ENCODE measurements at regions not wholly inside any gene's neighbourhood (a gene's known extent, or its start where the extent isn't known, plus 50 kb on each side); places are given as distances from the start of the nearest gene placed in this dataset.

DNA sequence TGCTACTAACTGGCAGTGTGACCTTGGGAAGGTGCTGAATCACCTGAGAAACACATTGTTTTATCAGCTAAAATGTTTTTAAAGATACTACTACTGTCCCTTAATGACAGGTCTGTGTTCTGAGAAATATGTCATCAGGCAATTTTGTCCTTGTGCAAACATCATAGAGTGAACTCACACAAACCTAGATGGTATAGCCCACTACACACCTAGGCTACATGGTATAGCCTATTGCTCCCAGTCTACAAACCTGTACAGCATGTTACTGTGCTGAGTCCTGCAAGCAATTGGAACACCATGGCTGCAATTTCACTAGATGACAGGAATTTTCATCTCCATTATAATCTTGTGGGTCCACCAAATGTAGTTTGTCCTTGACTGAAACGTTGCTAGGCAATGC is 101.3 kb upstream of the GUCY1A1 start:
- TF ChIP-seq, protein P1, sequence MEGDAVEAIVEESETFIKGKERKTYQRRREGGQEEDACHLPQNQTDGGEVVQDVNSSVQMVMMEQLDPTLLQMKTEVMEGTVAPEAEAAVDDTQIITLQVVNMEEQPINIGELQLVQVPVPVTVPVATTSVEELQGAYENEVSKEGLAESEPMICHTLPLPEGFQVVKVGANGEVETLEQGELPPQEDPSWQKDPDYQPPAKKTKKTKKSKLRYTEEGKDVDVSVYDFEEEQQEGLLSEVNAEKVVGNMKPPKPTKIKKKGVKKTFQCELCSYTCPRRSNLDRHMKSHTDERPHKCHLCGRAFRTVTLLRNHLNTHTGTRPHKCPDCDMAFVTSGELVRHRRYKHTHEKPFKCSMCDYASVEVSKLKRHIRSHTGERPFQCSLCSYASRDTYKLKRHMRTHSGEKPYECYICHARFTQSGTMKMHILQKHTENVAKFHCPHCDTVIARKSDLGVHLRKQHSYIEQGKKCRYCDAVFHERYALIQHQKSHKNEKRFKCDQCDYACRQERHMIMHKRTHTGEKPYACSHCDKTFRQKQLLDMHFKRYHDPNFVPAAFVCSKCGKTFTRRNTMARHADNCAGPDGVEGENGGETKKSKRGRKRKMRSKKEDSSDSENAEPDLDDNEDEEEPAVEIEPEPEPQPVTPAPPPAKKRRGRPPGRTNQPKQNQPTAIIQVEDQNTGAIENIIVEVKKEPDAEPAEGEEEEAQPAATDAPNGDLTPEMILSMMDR (IDR thresholded peaks at IDR 0.05), result no peak
- TF ChIP-seq POLR2A (IDR thresholded peaks at IDR 0.05) (no peak), EP300 (IDR thresholded peaks at IDR 0.05) (no peak), POLR2AphosphoS5 (IDR thresholded peaks at IDR 0.05) (no peak)

Data from gastroesophageal sphincter (tissue), 3 donors.